ENCODE measurements at regions not wholly inside any gene's neighbourhood (a gene's known extent, or its start where the extent isn't known, plus 50 kb on each side); places are given as distances from the start of the nearest gene placed in this dataset.
"Not testable (repeated sequence)": the region's sequence is repeated elsewhere in the genome, so short reads cannot be mapped to it uniquely, and the experiment has no call there.

DNA sequence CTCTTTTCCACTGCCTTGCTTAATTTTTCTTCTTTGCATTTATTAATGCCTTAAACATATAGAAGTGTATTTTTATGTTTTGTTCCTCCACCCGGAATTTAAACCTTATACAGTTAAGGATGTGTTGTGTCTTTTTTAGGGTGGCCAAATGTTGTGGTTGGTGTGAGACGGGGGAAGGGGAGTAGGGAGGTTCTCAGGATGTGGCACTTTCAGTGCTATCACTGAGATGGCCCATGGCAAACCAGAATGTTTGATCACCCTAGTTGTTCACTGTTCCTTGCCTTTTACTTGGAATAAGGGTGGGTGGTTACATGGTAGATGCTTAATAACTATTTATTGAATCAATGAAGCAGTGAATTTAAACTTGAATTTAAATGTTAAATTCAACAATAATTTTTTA, 216.0 kb upstream of the SLITRK1 start:
- H3K4me1 ChIP-seq: no peaks in the 10 kb centered on the region
- 88 to 90% methylated on average over 2 of the region's 2 CpGs for WGBS, 2 donors
- H3K27me3 ChIP-seq: no peaks in the 10 kb centered on the region
- H3K27ac ChIP-seq: no peak overlapping the region
- no peak for DNase-seq (ENCODE audit: low spot score in 2 of 2)
- peaks cover 0 to 4% (median 0%) of the 10 kb centered on the region in 4 donors for H3K9me3 ChIP-seq
- H3K36me3 ChIP-seq: no peaks in the 10 kb centered on the region
- H3K4me3 ChIP-seq: no peak overlapping the region
- TF ChIP-seq, protein P1, sequence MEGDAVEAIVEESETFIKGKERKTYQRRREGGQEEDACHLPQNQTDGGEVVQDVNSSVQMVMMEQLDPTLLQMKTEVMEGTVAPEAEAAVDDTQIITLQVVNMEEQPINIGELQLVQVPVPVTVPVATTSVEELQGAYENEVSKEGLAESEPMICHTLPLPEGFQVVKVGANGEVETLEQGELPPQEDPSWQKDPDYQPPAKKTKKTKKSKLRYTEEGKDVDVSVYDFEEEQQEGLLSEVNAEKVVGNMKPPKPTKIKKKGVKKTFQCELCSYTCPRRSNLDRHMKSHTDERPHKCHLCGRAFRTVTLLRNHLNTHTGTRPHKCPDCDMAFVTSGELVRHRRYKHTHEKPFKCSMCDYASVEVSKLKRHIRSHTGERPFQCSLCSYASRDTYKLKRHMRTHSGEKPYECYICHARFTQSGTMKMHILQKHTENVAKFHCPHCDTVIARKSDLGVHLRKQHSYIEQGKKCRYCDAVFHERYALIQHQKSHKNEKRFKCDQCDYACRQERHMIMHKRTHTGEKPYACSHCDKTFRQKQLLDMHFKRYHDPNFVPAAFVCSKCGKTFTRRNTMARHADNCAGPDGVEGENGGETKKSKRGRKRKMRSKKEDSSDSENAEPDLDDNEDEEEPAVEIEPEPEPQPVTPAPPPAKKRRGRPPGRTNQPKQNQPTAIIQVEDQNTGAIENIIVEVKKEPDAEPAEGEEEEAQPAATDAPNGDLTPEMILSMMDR (IDR thresholded peaks at IDR 0.05): no peak
- TF ChIP-seq EP300 (IDR thresholded peaks at IDR 0.05) (no peak), POLR2A (IDR thresholded peaks at IDR 0.05) (no peak)

GRCh38 chr13:84097148-84097547, 214.9 kb upstream of the SLITRK1 start:
- 53 to 68% methylated on average over 4 of the region's 4 CpGs for WGBS, 2 donors
- TF ChIP-seq, protein P1 (IDR thresholded peaks at IDR 0.05): no peak
- TF ChIP-seq EP300 (IDR thresholded peaks at IDR 0.05) (no peak), POLR2A (IDR thresholded peaks at IDR 0.05) (no peak)
- DNase-seq (ENCODE audit: low spot score in 2 of 2): no peak
- Histone ChIP-seq H3K4me1 (no peaks in the 10 kb centered on the region), H3K4me3 (no peak overlapping the region), H3K9me3 (peaks cover 0 to 4% (median 0%) of the 10 kb centered on the region in 4 donors), H3K27ac (no peak overlapping the region), H3K36me3 (no peaks in the 10 kb centered on the region), H3K27me3 (no peaks in the 10 kb centered on the region)

GRCh38 chr13:84096216-84096615, 213.9 kb upstream of the SLITRK1 start:
- H3K4me1 ChIP-seq: no peaks in the 10 kb centered on the region
- peaks cover 0 to 4% (median 0%) of the 10 kb centered on the region in 4 donors for H3K9me3 ChIP-seq
- H3K27me3 ChIP-seq: no peaks in the 10 kb centered on the region
- H3K27ac ChIP-seq: no peak overlapping the region
- H3K4me3 ChIP-seq: no peak overlapping the region
- no peaks in the 10 kb centered on the region for H3K36me3 ChIP-seq
- no peak for TF ChIP-seq EP300 (IDR thresholded peaks at IDR 0.05)
- TF ChIP-seq POLR2A (IDR thresholded peaks at IDR 0.05): no peak
- TF ChIP-seq, protein P1 (IDR thresholded peaks at IDR 0.05): no peak
- 85% methylated on average over 1 of the region's 1 CpG for WGBS, 2 donors
- DNase-seq (ENCODE audit: low spot score in 2 of 2): no peak

DNA sequence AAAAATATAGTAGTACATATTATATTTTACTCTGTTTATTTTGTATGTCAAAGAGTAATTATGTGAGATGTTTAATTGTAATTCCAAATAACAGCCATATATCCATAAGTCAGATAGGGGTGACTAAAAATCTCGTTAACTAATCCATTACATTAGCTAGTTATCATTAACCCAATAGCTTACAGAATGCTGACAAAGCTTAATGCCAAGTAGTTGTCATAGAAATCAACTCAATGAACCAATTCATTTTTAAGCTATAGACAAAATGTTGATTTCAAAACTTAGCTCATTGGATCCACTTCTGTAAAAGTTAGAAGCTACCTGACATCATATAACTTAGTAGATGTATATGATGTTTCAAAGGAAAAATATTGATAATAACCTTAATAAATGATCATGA, 206.7 kb upstream of the SLITRK1 start:
- Histone ChIP-seq H3K4me1 (no peaks in the 10 kb centered on the region), H3K36me3 (no peaks in the 10 kb centered on the region), H3K4me3 (no peak overlapping the region), H3K27ac (no peak overlapping the region), H3K27me3 (no peaks in the 10 kb centered on the region), H3K9me3 (peaks cover 0 to 7% (median 1%) of the 10 kb centered on the region in 4 donors)
- DNase-seq (ENCODE audit: low spot score in 2 of 2): no peak
- 64 to 75% methylated on average over 1 of the region's 1 CpG for WGBS, 2 donors
- TF ChIP-seq POLR2A (IDR thresholded peaks at IDR 0.05): no peak
- TF ChIP-seq, protein P1 (IDR thresholded peaks at IDR 0.05): no peak
- TF ChIP-seq EP300 (IDR thresholded peaks at IDR 0.05): no peak

DNA sequence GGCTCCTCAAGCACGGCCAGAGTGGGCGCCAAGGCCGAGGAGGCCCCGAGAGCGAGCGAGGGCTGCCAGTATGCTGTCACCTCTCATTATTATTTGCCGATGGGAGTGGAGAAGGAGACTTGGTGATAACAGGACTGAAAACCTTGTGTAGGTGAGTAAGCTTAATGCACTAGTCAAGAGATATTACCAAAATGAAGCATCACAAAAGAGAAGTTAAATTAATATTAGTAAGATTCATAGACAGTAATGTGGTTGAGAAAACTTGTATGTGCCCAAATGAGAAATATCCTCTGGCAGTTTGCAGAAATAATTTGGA, 204.5 kb upstream of the SLITRK1 start:
- no peak for DNase-seq (ENCODE audit: low spot score in 2 of 2)
- Histone ChIP-seq H3K4me3 (peak overlapping the region in 1 of 4 donors; percentile 23), H3K27me3 (no peaks in the 10 kb centered on the region), H3K9me3 (peaks cover 0 to 7% (median 1%) of the 10 kb centered on the region in 4 donors), H3K36me3 (no peaks in the 10 kb centered on the region), H3K27ac (no peak overlapping the region), H3K4me1 (no peaks in the 10 kb centered on the region)
- 92 to 98% methylated on average over 7 of the region's 7 CpGs for WGBS, 2 donors
- no peak for TF ChIP-seq EP300 (IDR thresholded peaks at IDR 0.05)
- no peak for TF ChIP-seq POLR2A (IDR thresholded peaks at IDR 0.05)
- TF ChIP-seq, protein P1 (IDR thresholded peaks at IDR 0.05): no peak

- not testable (repeated sequence) for H3K27me3 ChIP-seq; H3K27ac ChIP-seq; H3K36me3 ChIP-seq; H3K4me1 ChIP-seq; DNase-seq (ENCODE audit: low spot score in 2 of 2); H3K9me3 ChIP-seq
- peak overlapping the region in 1 of 4 donors; percentile 23 for H3K4me3 ChIP-seq
- 95 to 97% methylated on average over 16 to 42 of the region's 49 CpGs for WGBS, 2 donors
Measured at GRCh38 chr13:84086098-84086846, 204.0 kb upstream of the SLITRK1 start.

Measured in tibial nerve (tissue), 4 donors.